ENCODE measurements at regions not wholly inside any gene's neighbourhood (a gene's known extent, or its start where the extent isn't known, plus 50 kb on each side); places are given as distances from the start of the nearest gene placed in this dataset.

DNA sequence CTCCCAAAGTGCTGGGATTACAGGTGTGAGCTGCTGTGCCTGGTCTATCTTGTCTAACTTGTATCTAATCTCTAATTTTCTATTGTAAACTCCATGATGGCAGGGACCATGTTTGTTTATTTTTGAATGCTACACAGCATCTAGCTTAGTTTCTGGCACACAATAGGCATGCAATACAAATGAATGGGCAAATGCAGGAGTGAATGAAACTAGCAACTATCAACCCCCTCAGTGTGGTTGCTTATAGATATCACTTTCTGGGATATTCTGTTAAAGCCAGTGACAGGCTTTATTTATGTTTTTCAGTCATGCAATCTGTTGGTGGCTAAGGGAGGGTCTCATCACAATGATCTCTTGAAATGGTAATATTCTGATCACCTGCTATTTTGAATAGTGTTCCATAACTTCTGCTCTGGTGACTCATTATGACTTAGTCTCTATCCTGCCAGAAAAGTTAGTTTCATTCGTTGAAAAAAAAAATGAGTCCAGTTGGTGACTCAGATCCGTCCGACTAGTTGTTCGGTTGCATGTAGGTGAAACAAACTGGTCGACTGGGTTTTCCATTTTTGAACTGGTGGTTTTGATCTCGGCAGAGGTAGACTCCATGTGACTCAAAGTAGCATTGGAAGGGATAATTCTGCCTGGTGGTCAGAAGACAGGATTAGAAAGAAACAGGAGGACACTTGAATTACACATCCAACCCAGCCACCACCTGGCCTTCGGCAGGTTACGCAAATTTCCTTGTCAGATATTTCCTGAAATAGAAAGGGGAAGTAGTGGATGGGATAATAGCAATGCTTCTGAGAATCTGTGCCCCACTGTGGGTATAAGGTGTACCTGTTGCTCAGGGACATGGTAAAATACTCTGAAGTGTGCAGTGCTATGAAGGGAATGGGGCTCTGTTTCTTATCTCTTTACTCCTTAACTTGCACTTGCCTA lies 76.8 kb downstream of the GATA3 start:
- no peaks in the 10 kb centered on the region for H3K79me2 ChIP-seq (ENCODE audit: control insufficient read depth, insufficient read depth, low read length)
- no TSS peak for BruUV-seq (replicated peaks)
- peak; percentile 77 for ATAC-seq
- peak; percentile 54 for DNase-seq (ENCODE audit: low read depth, low spot score)
- no peak overlapping the region for H3K9ac ChIP-seq (ENCODE audit: control insufficient read depth, insufficient read depth, low read length)
- no peaks in the 10 kb centered on the region for H3K9me3 ChIP-seq (replicated peaks; ENCODE audit: control insufficient read depth, insufficient read depth, low read length)
- H3K4me1 ChIP-seq (ENCODE audit: control insufficient read depth, insufficient read depth, low read length), result peaks cover 25% of the 10 kb centered on the region
- in situ Hi-C loops (cut with MboI), result no loop called here
- H3K27ac ChIP-seq (ENCODE audit: control insufficient read depth, insufficient read depth), result no peak overlapping the region
- H3K4me2 ChIP-seq (ENCODE audit: control insufficient read depth, insufficient read depth), result peak overlapping the region; percentile 24
- intact Hi-C loops (cut with micrococcal nuclease; ENCODE audit: unreplicated experiment), result loop anchor here (5.0 to 10.0 kb wide), 2 partner anchors 236 to 256 kb away; no protein-coding TSS in a partner anchor
- ChIA-PET RAD21 (ENCODE audit: unreplicated experiment) (no interaction called here), CTCF (interaction anchor here (1.0 kb wide), 1 partner anchor 156 kb away, joined by 3 read pairs; no protein-coding TSS in a partner anchor), POLR2A (no interaction called here), SMC1A (ENCODE audit: uncharacterized antibody, unreplicated experiment) (interaction anchor here (0.6 kb wide), 1 partner anchor 21 kb away, joined by 3 read pairs; no protein-coding TSS in a partner anchor)
- FAIRE-seq, result peak; percentile 91
- WGBS (ENCODE audit: insufficient coverage, insufficient replicate concordance, low lambda C conversion rate, missing lambda C conversion rate), result 0% methylated on average over 8 of the region's 8 CpGs
- no peak overlapping the region for H2AFZ ChIP-seq (ENCODE audit: control insufficient read depth, low read depth, low read length)
- H3K36me3 ChIP-seq (ENCODE audit: control insufficient read depth in 2 of 2, insufficient read depth in 2 of 2, low read length in 1 of 2), result no peaks in the 10 kb centered on the region
- no peaks in the 10 kb centered on the region for H3K27me3 ChIP-seq (replicated peaks in 1 of 2; ENCODE audit: control insufficient read depth in 2 of 2, insufficient read depth in 2 of 2, low read length in 1 of 2)
- no peaks in the 10 kb centered on the region for H4K20me1 ChIP-seq (ENCODE audit: control insufficient read depth, insufficient read depth)
- no peak overlapping the region for H3K4me3 ChIP-seq
- TF ChIP-seq BACH1 (IDR thresholded peaks at IDR 0.05; ENCODE audit: borderline replicate concordance), result no peak
- no peak for TF ChIP-seq JUND (IDR thresholded peaks at IDR 0.05; ENCODE audit: low read depth, low read length)
- TF ChIP-seq MTA2 (IDR thresholded peaks at IDR 0.05; ENCODE audit: low read depth), result 0 out of 2 replicates have a peak, but pooled peaks have one; percentile 12
- no peak for TF ChIP-seq FOXK2 (IDR thresholded peaks at IDR 0.05)
- TF ChIP-seq CUX1 (IDR thresholded peaks at IDR 0.05; ENCODE audit: insufficient replicate concordance, low read depth, low read length), result no peak
- TF ChIP-seq ZNF622 (IDR thresholded peaks at IDR 0.05), result no peak
- no peak for TF ChIP-seq USF1 (IDR thresholded peaks at IDR 0.05; ENCODE audit: borderline replicate concordance, extremely low read length, insufficient read depth, low read depth, low read length)
- TF ChIP-seq HDAC2 (IDR thresholded peaks at IDR 0.05), result no peak
- TF ChIP-seq, protein P1, sequence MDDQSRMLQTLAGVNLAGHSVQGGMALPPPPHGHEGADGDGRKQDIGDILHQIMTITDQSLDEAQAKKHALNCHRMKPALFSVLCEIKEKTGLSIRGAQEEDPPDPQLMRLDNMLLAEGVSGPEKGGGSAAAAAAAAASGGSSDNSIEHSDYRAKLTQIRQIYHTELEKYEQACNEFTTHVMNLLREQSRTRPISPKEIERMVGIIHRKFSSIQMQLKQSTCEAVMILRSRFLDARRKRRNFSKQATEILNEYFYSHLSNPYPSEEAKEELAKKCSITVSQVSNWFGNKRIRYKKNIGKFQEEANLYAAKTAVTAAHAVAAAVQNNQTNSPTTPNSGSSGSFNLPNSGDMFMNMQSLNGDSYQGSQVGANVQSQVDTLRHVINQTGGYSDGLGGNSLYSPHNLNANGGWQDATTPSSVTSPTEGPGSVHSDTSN (IDR thresholded peaks at IDR 0.05; ENCODE audit: insufficient replicate concordance, low read depth, low read length), result no peak
- no peak for TF ChIP-seq SUZ12 (IDR thresholded peaks at IDR 0.05; ENCODE audit: unreplicated experiment)
- 0 out of 2 replicates have a peak, but pooled peaks have one; percentile 28 for TF ChIP-seq SPI1 (IDR thresholded peaks at IDR 0.05; ENCODE audit: borderline replicate concordance, insufficient read depth, low read depth, low read length)
- TF ChIP-seq CHD2 (IDR thresholded peaks at IDR 0.05; ENCODE audit: borderline replicate concordance, low read depth, low read length), result no peak
- peak; percentile 90 for TF ChIP-seq ZBED1 (IDR thresholded peaks at IDR 0.05; ENCODE audit: borderline replicate concordance)
- TF ChIP-seq SRF (IDR thresholded peaks at IDR 0.05; ENCODE audit: low read depth in 2 of 2, low read length in 2 of 2), result 0 out of 4 replicates have a peak, but pooled peaks of 1 of the 2 experiments have one; percentile 32
- no peak for TF ChIP-seq SMC3 (IDR thresholded peaks at IDR 0.05; ENCODE audit: borderline replicate concordance, low read length)
